ENCODE measurements at regions not wholly inside any gene's neighbourhood (a gene's known extent, or its start where the extent isn't known, plus 50 kb on each side); places are given as distances from the start of the nearest gene placed in this dataset.
"Not testable (repeated sequence)": the region's sequence is repeated elsewhere in the genome, so short reads cannot be mapped to it uniquely, and the experiment has no call there.

- Mint-ChIP-seq H3K9me3 (peaks cover 3 to 7% of the 10 kb centered on the region in 2 donors), H3K27ac (no peak overlapping the region), H3K27me3 (peaks cover 7% of the 10 kb centered on the region), H3K4me3 (no peak overlapping the region), H3K4me1 (no peaks in the 10 kb centered on the region)
- DNase-seq = no peak
- ATAC-seq = no peak
Observed at GRCh38 chrX:40835526-40835925, 100.2 kb upstream of the MED14 start.

GRCh38 chrX:40843643-40844042, 108.3 kb upstream of the MED14 start:
- Mint-ChIP-seq H3K9me3 (peaks cover 15% of the 10 kb centered on the region in 2 donors), H3K27ac (no peak overlapping the region), H3K27me3 (peaks cover 4% of the 10 kb centered on the region), H3K4me1 (no peaks in the 10 kb centered on the region), H3K4me3 (no peak overlapping the region)
- no peak for DNase-seq
- ATAC-seq = no peak

- Mint-ChIP-seq H3K4me3 (no peak overlapping the region), H3K9me3 (peaks cover 12 to 15% of the 10 kb centered on the region in 2 donors), H3K4me1 (no peaks in the 10 kb centered on the region), H3K27me3 (peaks cover 3% of the 10 kb centered on the region), H3K27ac (no peak overlapping the region)
- no peak for DNase-seq
- ATAC-seq = no peak
Observed at GRCh38 chrX:40844471-40844870, 109.1 kb upstream of the MED14 start.

GRCh38 chrX:40845331-40845911, 110.1 kb upstream of the MED14 start:
- Mint-ChIP-seq H3K4me3 (no peak overlapping the region), H3K9me3 (peaks cover 10 to 13% of the 10 kb centered on the region in 2 donors), H3K27me3 (peaks cover 6% of the 10 kb centered on the region), H3K4me1 (no peaks in the 10 kb centered on the region), H3K27ac (no peak overlapping the region)
- DNase-seq (no peak), ATAC-seq (no peak)

- peaks cover 6% of the 10 kb centered on the region for H3K27me3 Mint-ChIP-seq
- ATAC-seq (no peak), DNase-seq (no peak)
- no peaks in the 10 kb centered on the region for H3K9me3 Mint-ChIP-seq
- H3K4me3 Mint-ChIP-seq = no peak overlapping the region
- no peak overlapping the region for H3K27ac Mint-ChIP-seq
- peaks cover 14% of the 10 kb centered on the region for H3K4me1 Mint-ChIP-seq
Observed at GRCh38 chrX:40849906-40850823, 114.8 kb upstream of the MED14 start.

GRCh38 chrX:40852586-40852985, 117.2 kb upstream of the MED14 start:
- no peak overlapping the region for H3K27ac Mint-ChIP-seq
- peaks cover 14% of the 10 kb centered on the region for H3K4me1 Mint-ChIP-seq
- H3K4me3 Mint-ChIP-seq = no peak overlapping the region
- no peak for DNase-seq
- peaks cover 6% of the 10 kb centered on the region for H3K27me3 Mint-ChIP-seq
- ATAC-seq = no peak
- H3K9me3 Mint-ChIP-seq = no peaks in the 10 kb centered on the region

GRCh38 chrX:40853004-40853815, 117.9 kb upstream of the MED14 start:
- Mint-ChIP-seq H3K9me3 (no peaks in the 10 kb centered on the region), H3K27ac (no peak overlapping the region), H3K27me3 (peaks cover 6% of the 10 kb centered on the region), H3K4me3 (no peak overlapping the region), H3K4me1 (peaks cover 14% of the 10 kb centered on the region)
- no peak for ATAC-seq
- no peak for DNase-seq

GRCh38 chrX:40853816-40854123, 118.4 kb upstream of the MED14 start:
- Mint-ChIP-seq H3K9me3 (no peaks in the 10 kb centered on the region), H3K4me3 (no peak overlapping the region), H3K27me3 (peaks cover 6% of the 10 kb centered on the region), H3K27ac (no peak overlapping the region), H3K4me1 (peaks cover 14% of the 10 kb centered on the region)
- ATAC-seq (no peak), DNase-seq (no peak)

- Mint-ChIP-seq H3K27me3 (peaks cover 6% of the 10 kb centered on the region), H3K9me3 (no peaks in the 10 kb centered on the region)
Observed at GRCh38 chrX:40854242-40854641, 118.9 kb upstream of the MED14 start.

GRCh38 chrX:40855411-40855810, 120.1 kb upstream of the MED14 start:
- ATAC-seq = no peak

More at GRCh38 chrX:40854242-40854641, 118.9 kb upstream of the MED14 start:
- ATAC-seq (no peak), DNase-seq (no peak)
- Mint-ChIP-seq H3K27ac (no peak overlapping the region), H3K4me3 (no peak overlapping the region), H3K4me1 (peaks cover 14% of the 10 kb centered on the region)

GRCh38 chrX:40855932-40856515, 120.7 kb upstream of the MED14 start:
- H3K27me3 Mint-ChIP-seq = no peaks in the 10 kb centered on the region
- no peak overlapping the region for H3K4me3 Mint-ChIP-seq
- no peak for DNase-seq
- H3K9me3 Mint-ChIP-seq = no peaks in the 10 kb centered on the region
- ATAC-seq = no peak
- H3K27ac Mint-ChIP-seq = no peak overlapping the region
- H3K4me1 Mint-ChIP-seq = peaks cover 14% of the 10 kb centered on the region

More at GRCh38 chrX:40855411-40855810, 120.1 kb upstream of the MED14 start:
- Mint-ChIP-seq H3K4me1 (peaks cover 14% of the 10 kb centered on the region), H3K9me3 (no peaks in the 10 kb centered on the region), H3K27ac (no peak overlapping the region), H3K27me3 (no peaks in the 10 kb centered on the region), H3K4me3 (no peak overlapping the region)
- no peak for DNase-seq

- peaks cover 15% of the 10 kb centered on the region for H3K27me3 Mint-ChIP-seq
- H3K9me3 Mint-ChIP-seq, DNase-seq, ATAC-seq, H3K27ac Mint-ChIP-seq, H3K4me3 Mint-ChIP-seq, H3K4me1 Mint-ChIP-seq: not testable (repeated sequence)
Observed at GRCh38 chrX:40861952-40862554, 126.7 kb upstream of the MED14 start.

GRCh38 chrX:40863260-40863659, 127.9 kb upstream of the MED14 start:
- H3K27ac Mint-ChIP-seq, ATAC-seq, DNase-seq, H3K9me3 Mint-ChIP-seq, H3K4me3 Mint-ChIP-seq, H3K4me1 Mint-ChIP-seq: not testable (repeated sequence)
- peaks cover 19% of the 10 kb centered on the region for H3K27me3 Mint-ChIP-seq

GRCh38 chrX:40863671-40864070, 128.3 kb upstream of the MED14 start:
- H3K4me1 Mint-ChIP-seq = no peaks in the 10 kb centered on the region
- no peak overlapping the region for H3K27ac Mint-ChIP-seq
- H3K27me3 Mint-ChIP-seq = peaks cover 19% of the 10 kb centered on the region
- H3K4me3 Mint-ChIP-seq = no peak overlapping the region
- H3K9me3 Mint-ChIP-seq = peaks cover 0 to 7% of the 10 kb centered on the region in 2 donors
- DNase-seq = no peak
- no peak for ATAC-seq

- peaks cover 19% of the 10 kb centered on the region for H3K27me3 Mint-ChIP-seq
- H3K27ac Mint-ChIP-seq = no peak overlapping the region
- ATAC-seq = no peak
- H3K9me3 Mint-ChIP-seq = peaks cover 0 to 7% of the 10 kb centered on the region in 2 donors
- no peak overlapping the region for H3K4me3 Mint-ChIP-seq
- no peak for DNase-seq
- H3K4me1 Mint-ChIP-seq = no peaks in the 10 kb centered on the region
Observed at GRCh38 chrX:40864972-40865371, 129.6 kb upstream of the MED14 start.

Measured in stimulated activated naive CD8-positive, alpha-beta T cell treated with anti-CD3 and anti-CD28 coated beads, Interleukin-15, amount 100 ng/mL, for 72 hours (primary cell).